Endodermal cell (in vitro differentiated cells): ENCODE measurements at regions not wholly inside any gene's neighbourhood (a gene's known extent, or its start where the extent isn't known, plus 50 kb on each side); places are given as distances from the start of the nearest gene placed in this dataset.

Source experiments
- DNase-seq: peaks from one replicate; pipeline ENCODE4 v3.0.0-alpha.2; 2017
- H3K27ac ChIP-seq: 2 replicates; pipeline ENCODE4 v1.5.1; 2013; ENCODE audit warnings: mild to moderate bottlenecking, low read depth, low read length, moderate library complexity
- H3K27me3 ChIP-seq: 2 replicates; pipeline ENCODE4 v1.6.1; 2013; ENCODE audit warnings: mild to moderate bottlenecking, low read length, moderate library complexity; ENCODE audit not compliant: insufficient read depth, control insufficient read depth, poor library complexity, severe bottlenecking
- H3K36me3 ChIP-seq: 2 replicates; pipeline ENCODE4 v1.7.0; 2013; ENCODE audit warnings: mild to moderate bottlenecking, low read length, moderate library complexity; ENCODE audit not compliant: control insufficient read depth, insufficient read depth
- H3K4me1 ChIP-seq: one replicate; pipeline ENCODE4 v1.7.0; 2013; ENCODE audit warnings: low read length; ENCODE audit not compliant: control insufficient read depth, insufficient read depth
- H3K4me3 ChIP-seq: 2 replicates; pipeline ENCODE4 v1.5.1; 2013; ENCODE audit warnings: mild to moderate bottlenecking, low read length, moderate library complexity
- H3K9ac ChIP-seq: 2 replicates; pipeline ENCODE4 v1.6.1; 2013; ENCODE audit warnings: mild to moderate bottlenecking, low read length, moderate library complexity; ENCODE audit not compliant: poor library complexity, severe bottlenecking; ENCODE audit errors: extremely low read depth
- H3K9me3 ChIP-seq: 2 replicates; pipeline ENCODE4 v1.6.1; 2013; ENCODE audit warnings: mild to moderate bottlenecking, low read length, moderate library complexity; ENCODE audit not compliant: control insufficient read depth
- H3K27ac Mint-ChIP-seq: 2 replicates; pipeline ENCODE4 v1.8.0; 2020; ENCODE audit warnings: mixed read lengths
- H3K27me3 Mint-ChIP-seq: 2 replicates; pipeline ENCODE4 v1.8.0; 2021; ENCODE audit warnings: mild to moderate bottlenecking, mixed read lengths; ENCODE audit not compliant: insufficient read depth
- H3K36me3 Mint-ChIP-seq: 2 replicates; pipeline ENCODE4 v1.8.0; 2020; ENCODE audit warnings: low read depth, mixed read lengths
- H3K4me1 Mint-ChIP-seq: 2 replicates; pipeline ENCODE4 v1.8.0; 2020; ENCODE audit warnings: mixed read lengths
- H3K4me3 Mint-ChIP-seq: 2 replicates; pipeline ENCODE4 v1.8.0; 2020; ENCODE audit warnings: mild to moderate bottlenecking, moderate library complexity, mixed read lengths
- H3K9me3 Mint-ChIP-seq: 2 replicates; pipeline ENCODE4 v1.8.0; 2020; ENCODE audit warnings: mild to moderate bottlenecking, mixed read lengths
- CTCF ChIP-seq: fragments of 200-600 bp; sonication (generic); conservative IDR thresholded peaks from 2 replicates; pipeline ENCODE4 v1.5.0; 2021; ENCODE audit warnings: antibody characterized with exemption, mild to moderate bottlenecking
- WGBS, 2 experiments: methylation state at CpG; one replicate each; pipeline versions ENCODE4 v1.1.5 to v1.1.7; 2013; ENCODE audit warnings: missing lambda C conversion rate in 2 of 2, mixed read lengths in 1 of 2; ENCODE audit not compliant: insufficient coverage in 1 of 2, insufficient read length in 1 of 2; 5-methylcytosine and 5-hydroxymethylcytosine counted together

GRCh38 chr2:215506604-215506990, 70.7 kb upstream of the FN1 start:
- Histone ChIP-seq H3K27ac (no peak overlapping the region), H3K9ac (no peak overlapping the region), H3K36me3 (no peaks in the 10 kb centered on the region), H3K9me3 (no peaks in the 10 kb centered on the region), H3K4me3 (no peak overlapping the region), H3K4me1 (peaks cover 7% of the 10 kb centered on the region), H3K27me3 (no peaks in the 10 kb centered on the region)
- Mint-ChIP-seq H3K9me3 (no peaks in the 10 kb centered on the region), H3K27ac (no peak overlapping the region), H3K4me1 (peaks cover 29% of the 10 kb centered on the region), H3K27me3 (no peaks in the 10 kb centered on the region), H3K4me3 (no peak overlapping the region), H3K36me3 (no peaks in the 10 kb centered on the region)
- no peak for DNase-seq
- no peak for TF ChIP-seq CTCF

- Mint-ChIP-seq H3K9me3 (no peaks in the 10 kb centered on the region), H3K4me3 (no peak overlapping the region), H3K27me3 (no peaks in the 10 kb centered on the region), H3K4me1 (peaks cover 29% of the 10 kb centered on the region), H3K36me3 (no peaks in the 10 kb centered on the region), H3K27ac (peak overlapping the region; percentile 33)
- Histone ChIP-seq H3K4me1 (peaks cover 7% of the 10 kb centered on the region), H3K36me3 (no peaks in the 10 kb centered on the region), H3K27me3 (no peaks in the 10 kb centered on the region), H3K9me3 (no peaks in the 10 kb centered on the region), H3K9ac (no peak overlapping the region), H3K27ac (no peak overlapping the region), H3K4me3 (peak overlapping the region; percentile 34)
- DNase-seq: no peak
- WGBS, 2 experiments: 73 to 77% methylated on average over 3 to 4 of the region's 4 CpGs
- TF ChIP-seq CTCF: no peak
These were observed 69.3 kb upstream of the FN1 start for GRCh38 chr2:215505044-215505786.

GRCh38 chr2:215504547-215504946, 68.7 kb upstream of the FN1 start:
- Histone ChIP-seq H3K9me3 (no peaks in the 10 kb centered on the region), H3K27ac (no peak overlapping the region), H3K4me1 (peaks cover 7% of the 10 kb centered on the region), H3K36me3 (no peaks in the 10 kb centered on the region), H3K4me3 (peak overlapping the region; percentile 34), H3K9ac (no peak overlapping the region), H3K27me3 (no peaks in the 10 kb centered on the region)
- WGBS, 2 experiments: 85 to 92% methylated on average over 2 of the region's 2 CpGs
- no peaks in the 10 kb centered on the region for H3K36me3 Mint-ChIP-seq
- H3K4me1 Mint-ChIP-seq: peaks cover 34% of the 10 kb centered on the region
- no peak for DNase-seq
- TF ChIP-seq CTCF: no peak
- H3K9me3 Mint-ChIP-seq: no peaks in the 10 kb centered on the region
- no peak overlapping the region for H3K27ac Mint-ChIP-seq
- H3K4me3 Mint-ChIP-seq: no peak overlapping the region
- H3K27me3 Mint-ChIP-seq: no peaks in the 10 kb centered on the region
